ENCODE measurements at regions not wholly inside any gene's neighbourhood (a gene's known extent, or its start where the extent isn't known, plus 50 kb on each side); places are given as distances from the start of the nearest gene placed in this dataset.

DNA sequence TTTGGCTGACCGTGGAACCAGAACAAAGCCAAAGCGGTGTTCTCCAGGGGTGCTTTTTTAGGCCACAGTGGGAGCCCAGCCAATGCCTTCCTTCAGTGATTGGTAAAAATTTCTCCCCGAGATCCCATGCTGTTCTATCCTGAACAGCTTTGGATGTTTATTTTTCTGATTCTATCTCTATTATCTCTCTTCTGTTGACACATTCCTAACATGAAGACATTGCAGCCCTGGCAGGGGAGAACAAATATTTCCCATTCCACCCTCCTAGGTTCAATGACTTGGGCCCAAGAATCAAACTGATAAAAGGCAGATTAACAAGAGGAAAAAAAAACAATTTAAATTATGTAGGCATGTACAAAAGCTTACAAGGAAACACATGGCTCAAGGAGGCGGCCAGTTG is 162.7 kb downstream of the PFKFB3 start:
- ChIA-PET CTCF (no interaction called here), POLR2A (no interaction called here), RAD21 (ENCODE audit: low non-redundant PET in 1 of 2, low total read pairs in 2 of 2, uncharacterized antibody in 2 of 2, unreplicated experiment in 2 of 2) (no interaction called here)
- Histone ChIP-seq H4K20me1 (ENCODE audit: insufficient read depth) (no peaks in the 10 kb centered on the region), H2AFZ (ENCODE audit: low read depth, low read length, poor library complexity, severe bottlenecking) (no peak overlapping the region), H3K4me1 (ENCODE audit: control insufficient read depth in 1 of 2, insufficient read depth in 2 of 2, low read length in 2 of 2) (no peaks in the 10 kb centered on the region), H3K9me2 (ENCODE audit: insufficient read depth) (no peaks in the 10 kb centered on the region), H3K79me2 (ENCODE audit: insufficient read depth, low read length) (no peaks in the 10 kb centered on the region), H3K9me3 (ENCODE audit: control insufficient read depth in 1 of 2, insufficient read depth in 1 of 2, low read depth in 1 of 2, low read length in 2 of 2) (0 out of 4 replicates have a peak, but pooled peaks cover 0 to 4% of the 10 kb centered on the region in 2 experiments), H3K27ac (ENCODE audit: low read depth, low read length) (no peak overlapping the region), H3K4me2 (ENCODE audit: low read length) (no peak overlapping the region), H3K9ac (ENCODE audit: low read length) (no peak overlapping the region), H3K36me3 (ENCODE audit: control insufficient read depth in 1 of 2, insufficient read depth in 2 of 2, low read length in 2 of 2) (no peaks in the 10 kb centered on the region), H3K4me3 (replicated peaks in 1 of 2; ENCODE audit: low read depth in 1 of 2, low read length in 2 of 2) (no peak overlapping the region), H3K27me3 (ENCODE audit: insufficient read depth, low read length) (no peaks in the 10 kb centered on the region)
- TF ChIP-seq RAD21 (IDR thresholded peaks at IDR 0.05; ENCODE audit: low read depth) (no peak), CBX3 (IDR thresholded peaks at IDR 0.05; ENCODE audit: low read depth) (no peak), FOSL1 (IDR thresholded peaks at IDR 0.05; ENCODE audit: low read depth) (no peak), ZFX (IDR thresholded peaks at IDR 0.05) (no peak), SP1 (IDR thresholded peaks at IDR 0.05; ENCODE audit: low read depth) (no peak), ZNF274 (IDR thresholded peaks at IDR 0.05; ENCODE audit: low read depth, low read length) (no peak), EZH2phosphoT487 (IDR thresholded peaks at IDR 0.05; ENCODE audit: borderline replicate concordance) (no peak), POLR2AphosphoS5 (IDR thresholded peaks at IDR 0.05; ENCODE audit: low read depth, low read length) (no peak), CEBPB (IDR thresholded peaks at IDR 0.05; ENCODE audit: low read depth) (no peak), YY1 (IDR thresholded peaks at IDR 0.05; ENCODE audit: extremely low read depth, insufficient replicate concordance, low read depth, low read length) (no peak), TCF7L2 (IDR thresholded peaks at IDR 0.05; ENCODE audit: borderline replicate concordance, extremely low read depth, insufficient read depth, insufficient read length) (no peak), JUND (IDR thresholded peaks at IDR 0.05) (no peak), SIN3A (IDR thresholded peaks at IDR 0.05; ENCODE audit: low read depth) (no peak)
- TF ChIP-seq, protein P1, sequence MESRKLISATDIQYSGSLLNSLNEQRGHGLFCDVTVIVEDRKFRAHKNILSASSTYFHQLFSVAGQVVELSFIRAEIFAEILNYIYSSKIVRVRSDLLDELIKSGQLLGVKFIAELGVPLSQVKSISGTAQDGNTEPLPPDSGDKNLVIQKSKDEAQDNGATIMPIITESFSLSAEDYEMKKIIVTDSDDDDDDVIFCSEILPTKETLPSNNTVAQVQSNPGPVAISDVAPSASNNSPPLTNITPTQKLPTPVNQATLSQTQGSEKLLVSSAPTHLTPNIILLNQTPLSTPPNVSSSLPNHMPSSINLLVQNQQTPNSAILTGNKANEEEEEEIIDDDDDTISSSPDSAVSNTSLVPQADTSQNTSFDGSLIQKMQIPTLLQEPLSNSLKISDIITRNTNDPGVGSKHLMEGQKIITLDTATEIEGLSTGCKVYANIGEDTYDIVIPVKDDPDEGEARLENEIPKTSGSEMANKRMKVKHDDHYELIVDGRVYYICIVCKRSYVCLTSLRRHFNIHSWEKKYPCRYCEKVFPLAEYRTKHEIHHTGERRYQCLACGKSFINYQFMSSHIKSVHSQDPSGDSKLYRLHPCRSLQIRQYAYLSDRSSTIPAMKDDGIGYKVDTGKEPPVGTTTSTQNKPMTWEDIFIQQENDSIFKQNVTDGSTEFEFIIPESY (IDR thresholded peaks at IDR 0.05; ENCODE audit: extremely low read depth, insufficient replicate concordance, low read length), result no peak
- TF ChIP-seq, protein P2, sequence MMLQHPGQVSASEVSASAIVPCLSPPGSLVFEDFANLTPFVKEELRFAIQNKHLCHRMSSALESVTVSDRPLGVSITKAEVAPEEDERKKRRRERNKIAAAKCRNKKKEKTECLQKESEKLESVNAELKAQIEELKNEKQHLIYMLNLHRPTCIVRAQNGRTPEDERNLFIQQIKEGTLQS (IDR thresholded peaks at IDR 0.05), result no peak
- DNase-seq (ENCODE audit: low read depth, low spot score) (no peak), ATAC-seq (no peak)
- intact Hi-C loops (cut with micrococcal nuclease), result no loop called here
- BruUV-seq (replicated peaks), result no TSS peak

Measured in HCT116 (cell line).